NCI-H1105 (cell line): ENCODE measurements at regions not wholly inside any gene's neighbourhood (a gene's known extent, or its start where the extent isn't known, plus 50 kb on each side); places are given as distances from the start of the nearest gene placed in this dataset.

Experiments used
- DNase-seq: peaks from one replicate; lab custom pipeline; 2025; lab: John Stamatoyannopoulos, UW

- DNase-seq: no peak
These were observed 267.7 kb downstream of the GALC start for GRCh38 chr14:87725318-87725717.

DNA sequence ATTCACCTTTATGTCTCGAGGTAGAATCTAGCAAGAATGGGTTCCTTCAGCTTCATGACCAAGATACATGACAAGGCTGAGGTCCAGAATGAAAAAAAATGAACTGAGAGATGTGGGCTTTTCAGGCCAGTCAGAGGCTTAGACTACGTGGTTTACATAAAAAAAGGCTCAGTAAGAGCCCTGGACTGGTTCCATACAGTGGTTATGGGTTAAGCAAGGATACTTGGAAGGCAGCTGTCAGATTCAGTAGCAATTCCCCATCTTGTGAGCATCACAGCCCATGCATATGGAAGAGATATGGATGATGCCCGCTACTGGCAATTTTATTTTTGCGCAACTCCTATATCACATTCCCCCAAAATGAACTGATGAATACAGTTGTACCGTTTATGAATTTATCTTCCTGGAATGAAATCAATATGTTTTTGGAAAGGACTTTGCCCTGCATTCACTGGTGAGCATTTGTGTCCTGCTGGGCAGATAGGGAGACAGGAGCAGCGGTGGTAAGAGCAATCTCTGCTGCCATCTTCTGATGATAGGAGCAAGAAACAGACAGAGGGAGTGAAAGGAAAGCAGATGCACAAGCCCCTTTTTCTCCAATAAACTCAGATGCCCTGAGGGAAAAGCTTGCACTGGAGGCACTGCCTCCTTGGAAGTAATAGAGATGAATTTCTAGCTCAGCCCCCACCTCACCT lies 280.4 kb downstream of the GALC start:
- DNase-seq: no peak

GRCh38 chr14:87705439-87705896 lies 287.5 kb downstream of the GALC start:
- DNase-seq: no peak

DNA sequence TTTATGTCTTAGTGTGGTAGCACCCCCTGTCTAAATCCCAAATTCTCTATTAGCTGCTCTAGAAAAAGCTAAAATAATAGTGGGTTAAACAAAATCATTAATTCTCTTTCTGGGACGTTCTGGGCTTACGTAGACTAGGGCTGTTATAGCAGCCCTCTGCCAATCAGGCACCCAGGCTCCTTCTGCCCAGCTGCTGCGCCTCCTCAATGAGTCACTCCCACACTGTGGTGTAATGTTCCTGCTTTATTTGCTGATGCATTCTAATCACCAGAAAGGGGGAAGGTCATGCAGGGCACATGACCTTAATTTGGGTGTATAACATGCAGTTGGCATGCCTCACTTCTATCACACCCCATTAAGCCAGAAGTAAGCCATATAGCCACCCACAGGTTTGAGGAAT lies 294.5 kb downstream of the GALC start:
- no peak for DNase-seq

- no peak for DNase-seq
These were observed 296.5 kb downstream of the GALC start for GRCh38 chr14:87696485-87696884.

DNA sequence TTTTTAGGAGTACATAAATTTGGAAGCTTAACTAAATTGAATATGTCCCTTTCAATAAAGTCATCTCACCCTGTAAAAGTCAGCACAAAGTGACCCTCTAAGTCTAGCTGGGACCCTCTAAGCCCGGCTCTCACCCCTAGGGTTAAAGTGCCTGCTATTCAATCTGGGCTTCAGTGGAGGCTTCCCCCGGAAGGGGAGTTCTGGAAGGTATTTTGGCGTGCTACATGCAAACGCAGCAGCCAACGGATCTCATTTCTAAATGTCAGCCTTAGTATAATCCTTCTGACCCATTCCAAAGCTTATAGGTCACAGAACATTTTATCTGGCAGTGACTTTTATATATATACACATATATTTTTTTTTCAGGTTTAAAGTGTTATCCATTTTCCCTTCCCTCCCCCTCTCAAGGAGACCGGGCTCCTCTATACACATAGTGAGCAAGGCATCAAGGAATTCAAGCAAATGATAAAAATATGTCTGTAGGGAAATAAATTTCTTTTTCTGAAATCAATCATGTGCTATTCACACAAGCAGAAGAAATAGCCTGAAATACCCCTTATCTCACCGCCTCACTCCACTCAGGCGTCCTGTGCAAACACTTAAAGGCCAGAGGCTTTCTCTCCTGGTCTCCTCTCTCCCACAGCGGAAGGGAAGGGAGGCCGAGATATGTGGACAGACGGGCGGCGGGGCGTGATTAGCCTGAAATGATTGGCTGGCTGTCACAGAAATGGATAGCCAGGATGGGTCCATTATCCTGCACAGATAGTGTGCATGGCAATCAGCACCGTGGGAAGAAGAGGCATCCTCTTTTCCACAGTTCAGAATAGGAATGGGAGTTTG lies 301.7 kb downstream of the GALC start:
- no peak for DNase-seq

DNA sequence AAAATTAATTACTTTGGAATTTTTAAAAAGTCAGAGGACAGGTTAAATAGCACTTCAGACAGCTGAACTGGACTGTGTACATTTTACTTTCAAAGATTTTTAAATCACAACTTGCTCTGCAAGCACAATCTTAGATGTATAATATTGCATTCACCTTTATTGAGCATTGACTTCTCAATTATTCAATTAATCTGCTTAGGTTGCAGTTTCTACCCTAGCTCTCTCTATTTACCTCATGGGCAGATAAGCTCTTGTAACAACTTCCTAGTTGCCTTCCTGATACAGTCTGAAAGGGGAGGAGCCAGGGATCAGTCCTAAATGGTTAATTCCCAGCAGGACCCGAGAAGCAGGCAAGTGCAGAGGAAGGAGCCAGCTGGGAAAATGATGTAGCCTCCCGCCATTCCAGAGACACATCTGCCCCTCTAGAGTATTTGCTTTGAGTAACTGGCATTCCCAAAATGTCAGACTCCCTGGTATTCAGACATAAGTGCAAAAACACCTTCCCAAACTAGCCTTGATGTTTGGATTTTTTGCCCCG lies 302.8 kb downstream of the GALC start:
- no peak for DNase-seq

GRCh38 chr14:87688524-87688923 lies 304.5 kb downstream of the GALC start:
- DNase-seq: no peak

GRCh38 chr14:87687420-87687819 lies 305.6 kb downstream of the GALC start:
- no peak for DNase-seq

DNA sequence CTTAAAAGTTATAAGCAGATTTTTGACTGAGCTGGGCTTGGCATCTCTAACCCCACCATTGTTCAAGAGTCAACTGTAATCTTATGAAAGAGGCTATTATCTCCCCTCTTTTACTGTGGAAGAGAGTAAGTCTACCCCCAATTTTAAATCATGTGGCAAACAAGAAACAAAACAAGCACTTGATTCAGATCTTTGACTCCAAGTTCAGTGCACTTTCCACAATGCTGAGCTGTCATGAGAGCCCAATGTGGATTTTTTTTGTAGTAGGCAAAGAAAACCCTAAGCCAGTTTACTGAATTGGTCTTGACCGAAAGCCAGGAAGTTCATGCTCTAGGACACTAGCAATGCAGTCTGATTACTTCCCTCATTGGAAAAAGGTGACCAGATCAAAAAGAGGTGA lies 306.2 kb downstream of the GALC start:
- no peak for DNase-seq

DNA sequence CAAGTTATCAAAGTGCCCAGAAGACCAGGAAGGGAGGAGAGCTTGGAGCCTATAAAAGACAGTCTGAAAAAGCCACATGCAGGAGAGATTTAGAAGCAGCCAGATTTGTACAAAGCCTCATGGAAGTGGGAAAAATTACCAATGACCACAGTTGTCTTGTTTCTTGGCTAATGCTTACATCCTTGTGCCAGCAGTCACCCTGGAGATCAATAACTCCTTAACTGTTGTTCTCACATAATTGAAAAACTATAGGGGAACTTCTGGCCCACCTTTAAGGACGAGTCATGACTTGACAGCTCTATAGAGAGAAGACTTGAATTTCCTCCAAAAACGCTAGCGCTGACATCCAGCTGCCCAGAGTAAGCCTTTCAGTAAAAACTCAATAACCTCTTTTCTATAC lies 313.1 kb downstream of the GALC start:
- no peak for DNase-seq

GRCh38 chr14:87678624-87679023 lies 314.4 kb downstream of the GALC start:
- no peak for DNase-seq

- DNase-seq: no peak
These were observed 316.1 kb downstream of the GALC start for GRCh38 chr14:87676814-87677437.

DNA sequence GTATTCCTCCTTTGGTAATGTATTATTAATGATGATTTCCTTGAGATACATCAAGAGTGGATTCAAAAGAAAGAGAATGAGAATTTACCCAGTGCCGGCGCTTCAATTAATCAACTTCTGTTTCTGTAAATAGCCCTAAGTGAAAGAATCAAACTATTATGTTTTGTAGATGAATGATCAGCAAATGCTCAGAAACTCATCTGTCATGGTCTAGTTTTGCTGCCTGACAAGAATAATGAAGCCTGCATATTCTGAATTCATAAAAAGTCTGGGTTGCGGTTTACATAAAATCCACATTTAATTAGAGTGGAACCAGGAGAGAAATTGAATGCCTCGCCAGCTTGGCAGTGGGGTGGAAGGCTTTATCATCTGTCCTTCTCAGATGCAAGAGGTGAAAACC lies 325.3 kb downstream of the GALC start:
- no peak for DNase-seq

- DNase-seq: no peak
These were observed 336.7 kb downstream of the GALC start for GRCh38 chr14:87656315-87656714.

DNA sequence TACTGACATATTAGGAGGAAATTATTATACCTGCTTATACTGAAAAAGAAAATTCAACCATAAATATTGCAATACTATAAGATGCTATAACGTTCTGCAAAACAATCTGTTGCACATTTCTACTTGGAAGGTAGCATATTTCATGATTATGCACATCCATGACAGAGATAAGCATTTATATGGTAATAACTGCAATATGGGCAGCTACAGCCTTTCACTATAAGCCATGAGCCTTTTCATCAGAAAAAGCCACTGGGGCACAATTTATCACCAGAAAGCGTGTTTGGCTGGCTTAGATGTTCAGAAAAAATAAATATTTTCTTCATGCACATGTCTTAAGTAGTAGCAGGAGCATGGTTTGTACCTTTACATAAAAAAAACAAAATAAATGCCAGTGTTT lies 340.7 kb downstream of the GALC start:
- no peak for DNase-seq

DNA sequence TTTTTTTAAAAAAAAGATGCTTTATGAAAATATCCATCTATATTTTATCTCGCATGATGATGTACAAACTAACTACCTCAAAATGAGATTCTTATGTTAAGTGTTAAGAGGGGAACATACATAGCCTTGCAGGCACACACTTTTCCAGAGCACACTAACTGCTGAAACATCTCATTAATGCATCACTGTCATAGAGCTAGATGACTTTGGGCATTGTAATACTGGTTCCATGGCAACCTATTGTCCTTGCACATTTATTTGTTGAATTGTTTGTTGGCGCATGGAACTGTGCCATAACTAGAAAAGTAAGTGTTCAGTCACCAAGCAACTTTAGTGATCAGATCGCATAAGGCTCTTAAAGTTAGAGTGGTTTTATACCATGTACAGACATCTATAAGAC lies 348.3 kb downstream of the GALC start:
- peak; percentile 36 for DNase-seq

- peak; percentile 94 for DNase-seq
These were observed 350.0 kb downstream of the GALC start for GRCh38 chr14:87643005-87643404.

GRCh38 chr14:87640553-87640952 lies 352.4 kb downstream of the GALC start:
- no peak for DNase-seq

- no peak for DNase-seq
These were observed 354.8 kb downstream of the GALC start for GRCh38 chr14:87638196-87638595.

GRCh38 chr14:87635442-87635841 lies 357.5 kb downstream of the GALC start:
- DNase-seq: no peak

DNA sequence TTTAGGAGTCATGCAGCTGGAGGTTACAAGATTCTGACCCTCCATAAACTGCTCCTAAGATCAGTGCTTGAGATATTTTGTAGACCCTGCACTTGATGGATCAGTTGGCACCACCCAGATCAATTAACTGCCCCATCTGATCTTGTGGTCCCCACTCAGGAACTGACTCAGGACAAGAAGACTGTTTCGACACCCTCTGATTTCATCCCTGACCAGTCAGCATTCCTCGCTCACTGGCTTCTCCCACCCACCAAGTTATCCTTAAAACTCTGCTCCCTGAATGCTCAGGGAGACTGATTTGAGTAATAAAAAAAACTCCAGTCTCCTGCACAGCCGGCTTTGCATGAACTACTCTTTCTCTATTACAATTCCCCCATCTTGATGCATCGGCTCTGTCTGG lies 360.2 kb downstream of the GALC start:
- no peak for DNase-seq

GRCh38 chr14:87630846-87631245 lies 362.1 kb downstream of the GALC start:
- DNase-seq: no peak
